ENCODE measurements at regions not wholly inside any gene's neighbourhood (a gene's known extent, or its start where the extent isn't known, plus 50 kb on each side); places are given as distances from the start of the nearest gene placed in this dataset.

DNA sequence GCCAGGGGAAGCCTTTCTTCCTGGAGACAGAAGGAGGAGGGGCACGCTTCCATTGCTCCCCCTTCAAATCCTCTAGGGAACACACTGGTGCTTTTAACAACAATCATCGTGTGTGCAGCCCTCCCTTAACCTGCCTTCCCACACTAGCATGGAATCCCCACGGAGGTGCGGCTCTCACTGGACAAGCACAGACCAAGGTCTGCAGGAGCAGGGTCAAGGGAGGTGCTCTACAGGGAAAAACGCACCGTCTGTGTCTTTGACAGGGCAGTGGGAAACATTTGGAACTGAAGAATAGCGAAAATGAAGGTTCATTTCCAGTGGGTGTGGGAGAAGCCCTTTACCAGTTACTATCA is 527.1 kb downstream of the QKI start:
- no peak for DNase-seq

DNA sequence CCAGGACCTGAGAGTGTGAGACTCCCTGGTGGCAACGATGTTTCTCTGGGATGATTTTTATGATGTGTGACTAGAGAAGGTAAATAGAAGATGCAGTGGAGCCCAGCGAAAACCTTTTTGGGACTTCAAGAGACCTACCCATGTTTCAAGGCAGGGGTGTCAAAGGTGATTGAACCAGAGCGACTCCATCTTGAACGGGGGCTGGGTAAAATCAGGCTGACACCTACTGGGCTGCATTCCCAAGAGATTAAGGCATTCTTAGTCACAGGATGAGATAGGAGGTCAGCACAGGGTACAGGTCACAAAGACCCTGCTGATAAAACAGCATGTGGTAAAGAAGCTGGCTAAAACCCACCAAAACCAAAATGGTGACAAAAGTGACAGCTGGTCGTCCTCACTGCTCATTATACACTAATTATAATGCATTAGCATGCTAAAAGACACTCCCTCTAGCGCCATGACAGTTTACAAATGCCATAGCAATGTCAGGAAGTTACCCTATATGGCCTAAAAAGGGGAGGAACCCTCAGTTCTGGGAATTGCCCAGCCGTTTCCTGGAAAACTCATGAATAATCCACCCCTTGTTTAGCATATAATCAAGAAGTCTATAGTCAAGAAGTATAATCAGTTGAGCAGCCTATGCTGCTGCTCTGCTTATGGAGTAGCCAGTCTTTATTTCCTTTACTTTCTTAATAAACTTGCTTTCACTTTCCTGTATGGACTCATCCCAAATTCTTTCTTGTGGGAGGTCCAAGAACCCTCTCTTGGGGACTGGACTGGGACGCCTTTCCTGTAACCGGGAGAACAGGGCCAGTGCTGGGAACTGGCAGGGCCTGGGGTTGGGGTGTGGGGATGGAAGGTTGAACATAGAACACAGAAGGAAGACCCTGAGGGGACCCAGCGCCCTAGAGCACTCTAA is 526.4 kb downstream of the QKI start:
- no peak for DNase-seq

DNA sequence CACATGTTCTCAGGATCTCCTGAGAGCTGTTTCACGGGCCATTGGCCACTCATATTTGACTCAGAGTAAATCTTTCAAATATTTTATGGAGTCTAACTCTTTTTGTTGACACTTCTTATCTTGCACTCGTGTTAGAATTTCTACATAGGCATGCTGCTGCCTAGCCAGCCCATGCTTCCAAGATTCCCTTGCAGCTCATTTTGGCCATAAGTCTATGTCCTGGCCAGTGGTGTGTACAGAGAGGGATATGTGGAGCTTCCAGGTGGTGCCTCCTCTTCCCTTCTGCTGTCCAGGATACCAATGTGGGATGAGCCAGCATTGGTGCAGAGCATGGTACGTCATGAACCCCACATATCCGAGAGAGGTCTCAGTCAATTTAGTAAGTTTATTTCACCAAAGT is 522.6 kb downstream of the QKI start:
- DNase-seq: no peak

DNA sequence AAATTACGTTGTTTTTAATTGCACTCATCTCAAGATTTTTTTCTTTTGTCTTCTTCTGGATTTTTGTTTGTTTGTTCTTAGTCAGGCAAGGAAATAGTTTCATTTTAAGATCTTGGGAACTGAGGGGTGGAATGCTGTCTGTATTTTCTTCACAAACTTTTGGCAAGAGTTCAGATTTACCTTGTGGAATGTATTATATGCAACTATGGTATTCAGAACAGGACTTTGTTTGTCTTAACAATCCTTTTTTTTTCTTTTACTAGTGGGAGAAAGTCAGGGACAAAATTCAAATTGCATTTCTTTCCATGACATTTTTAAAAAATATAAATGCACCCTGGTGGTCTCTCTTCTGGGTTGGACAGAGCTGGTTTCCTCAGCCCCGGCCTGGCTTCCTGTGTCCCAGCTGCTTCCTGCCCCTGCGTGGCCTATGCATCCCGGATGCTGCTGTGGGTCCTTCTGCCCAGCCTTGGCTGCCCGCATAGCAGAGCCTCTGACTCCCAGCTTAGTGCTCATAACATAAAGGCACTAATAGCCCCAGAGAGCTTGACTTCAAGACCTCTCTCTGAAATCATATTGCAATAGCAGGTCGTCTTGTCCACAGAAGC is 520.7 kb downstream of the QKI start:
- peak; percentile 59 for DNase-seq

DNA sequence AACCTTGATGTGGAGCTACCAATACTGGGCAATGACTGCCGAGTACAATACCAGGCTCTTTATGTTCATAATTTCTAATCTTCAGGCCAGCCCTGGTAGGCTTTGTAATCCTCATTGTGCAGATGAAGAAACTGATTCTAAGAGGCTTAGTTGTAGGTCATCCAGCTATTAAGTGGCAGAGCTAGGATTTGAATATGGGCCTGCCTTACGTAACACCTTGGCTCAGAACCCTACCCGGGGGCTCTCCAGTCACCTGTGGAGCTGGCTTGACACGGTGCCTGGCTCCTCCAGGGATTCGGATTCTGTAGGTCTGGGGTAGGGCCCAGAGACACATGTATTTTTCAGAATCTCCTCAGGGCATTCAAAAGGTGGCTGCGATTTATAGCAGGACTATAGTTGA is 515.5 kb downstream of the QKI start:
- DNase-seq: no peak

DNA sequence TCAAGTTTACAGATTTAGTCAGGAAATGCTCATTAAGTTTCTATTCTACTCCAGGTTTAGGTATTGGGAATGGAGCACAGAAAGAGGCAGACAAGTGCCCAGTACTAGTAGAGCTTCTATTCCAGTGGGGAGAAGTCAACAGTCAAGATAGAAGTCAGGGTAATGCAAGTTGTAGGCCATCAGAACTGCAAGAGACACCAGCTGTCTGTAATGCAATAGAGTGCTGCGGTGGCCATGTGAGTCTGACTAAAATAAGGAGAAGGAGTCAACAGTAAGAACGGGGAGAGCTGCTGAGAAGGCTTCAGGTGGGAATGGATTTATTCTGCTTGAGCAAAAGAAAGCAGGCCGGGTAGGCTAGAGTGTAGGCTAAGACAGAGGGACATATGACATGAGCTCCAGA is 515.0 kb downstream of the QKI start:
- DNase-seq: no peak

DNA sequence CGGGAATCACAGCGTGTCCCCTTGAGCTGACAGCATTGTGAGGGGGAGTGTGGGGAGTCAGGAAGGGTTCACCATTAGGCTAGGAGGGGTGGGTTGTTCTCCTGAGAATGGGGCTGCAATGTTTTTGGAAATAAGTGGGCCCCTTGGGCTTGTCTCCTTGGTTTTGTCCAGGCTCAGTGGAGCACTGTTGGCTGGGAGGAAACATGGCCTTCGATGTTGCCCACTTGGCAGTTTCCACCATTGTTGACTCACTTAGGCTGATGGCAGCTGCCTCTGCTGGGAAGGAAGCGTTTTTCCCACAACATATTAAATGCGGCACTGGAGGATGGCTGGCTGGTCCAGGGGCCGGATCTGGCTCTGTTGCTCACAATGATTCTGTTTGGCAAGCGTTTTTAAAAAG is 512.1 kb downstream of the QKI start:
- DNase-seq: no peak

DNA sequence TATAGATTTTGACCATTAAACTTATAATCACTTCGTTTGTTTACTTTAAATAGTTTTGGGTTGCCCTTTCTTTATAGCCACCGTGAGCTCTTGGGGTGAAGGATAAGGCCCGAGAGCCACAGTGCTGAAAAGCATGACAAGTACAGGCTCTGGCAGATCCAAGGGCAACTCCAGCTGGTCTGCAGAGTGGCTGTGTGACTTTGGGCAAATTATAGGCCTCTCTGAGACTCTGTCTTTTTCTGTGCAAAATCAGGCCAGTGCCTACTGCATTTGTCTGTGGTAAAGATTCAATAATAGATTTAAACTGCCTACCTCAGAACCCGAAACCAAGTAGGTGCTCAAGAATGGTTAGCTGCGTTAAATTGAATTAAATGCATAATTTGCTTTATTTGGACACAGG is 511.3 kb downstream of the QKI start:
- DNase-seq: no peak

DNA sequence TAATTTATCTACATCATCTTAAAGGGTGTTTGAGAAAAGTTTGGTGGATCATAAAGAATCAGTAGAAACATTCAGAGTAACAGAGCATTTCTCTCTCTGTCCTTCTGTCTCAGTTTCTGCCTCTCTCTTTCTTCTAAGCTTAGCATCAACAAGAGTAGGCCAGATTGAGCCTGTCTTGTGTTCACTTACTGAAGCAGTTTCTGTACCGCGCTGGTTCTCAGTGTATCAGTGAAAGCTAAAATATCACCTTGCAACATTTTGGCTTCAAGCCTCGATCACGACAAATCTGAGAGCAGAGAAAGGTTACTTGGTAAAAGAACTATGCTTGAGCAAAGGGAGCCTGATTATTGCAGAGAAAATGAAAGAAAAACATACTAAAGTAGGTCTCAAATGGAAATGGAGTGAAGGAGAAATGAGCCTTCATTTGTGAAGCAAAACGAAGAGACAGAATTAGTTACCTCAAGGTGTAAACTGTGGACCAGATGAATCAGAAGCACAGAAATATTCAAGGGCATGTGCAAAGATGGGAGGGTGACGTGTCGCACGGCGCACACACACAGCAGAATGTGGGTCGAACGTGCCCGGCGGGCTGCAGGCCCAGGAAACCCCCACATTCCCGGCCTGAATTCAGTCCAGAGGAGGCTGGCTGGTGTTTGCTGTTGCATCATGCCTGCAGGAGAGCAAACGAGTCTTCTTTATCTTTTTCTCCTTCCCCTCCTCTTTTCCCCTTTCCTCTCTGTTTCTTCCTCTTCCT is 509.3 kb downstream of the QKI start:
- no peak for DNase-seq

DNA sequence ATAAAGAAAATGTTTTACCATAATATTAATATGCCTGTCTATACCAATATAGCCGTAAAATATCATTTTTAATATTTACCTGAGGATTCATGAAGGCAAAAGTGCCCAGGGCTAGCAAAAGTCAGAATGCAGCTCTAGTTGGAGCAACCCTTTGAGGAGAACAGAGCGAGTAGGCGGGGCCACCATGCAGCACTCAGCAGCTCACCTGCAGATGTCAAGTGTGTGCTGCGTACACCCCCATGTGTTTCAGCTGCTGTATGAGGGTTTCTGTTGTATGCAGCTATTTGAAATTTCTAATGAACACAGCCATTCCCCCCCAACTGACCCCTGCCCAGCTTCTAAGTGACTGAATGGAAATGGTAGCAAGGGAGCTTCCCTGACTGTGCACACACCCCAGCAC is 508.0 kb downstream of the QKI start:
- DNase-seq: no peak

DNA sequence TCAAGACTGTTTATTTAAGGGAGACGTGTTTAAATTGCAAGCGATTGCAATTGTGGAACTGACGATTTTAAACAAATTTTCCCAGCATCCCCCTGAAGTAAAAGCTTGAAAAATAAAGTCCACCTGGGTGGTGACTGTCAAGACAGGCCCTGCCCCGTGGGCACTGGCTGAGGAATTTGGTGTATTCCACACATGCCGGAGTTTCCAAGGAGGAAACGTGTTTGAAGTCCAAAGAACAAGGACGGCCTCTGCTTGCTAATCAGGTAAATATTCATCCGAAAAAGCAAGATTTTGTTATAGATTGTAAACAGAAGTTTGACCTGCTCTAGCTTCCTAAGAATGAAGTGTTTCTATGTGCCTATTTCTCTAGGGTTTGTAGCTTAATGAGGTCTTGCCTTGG is 505.1 kb downstream of the QKI start:
- DNase-seq: no peak

DNA sequence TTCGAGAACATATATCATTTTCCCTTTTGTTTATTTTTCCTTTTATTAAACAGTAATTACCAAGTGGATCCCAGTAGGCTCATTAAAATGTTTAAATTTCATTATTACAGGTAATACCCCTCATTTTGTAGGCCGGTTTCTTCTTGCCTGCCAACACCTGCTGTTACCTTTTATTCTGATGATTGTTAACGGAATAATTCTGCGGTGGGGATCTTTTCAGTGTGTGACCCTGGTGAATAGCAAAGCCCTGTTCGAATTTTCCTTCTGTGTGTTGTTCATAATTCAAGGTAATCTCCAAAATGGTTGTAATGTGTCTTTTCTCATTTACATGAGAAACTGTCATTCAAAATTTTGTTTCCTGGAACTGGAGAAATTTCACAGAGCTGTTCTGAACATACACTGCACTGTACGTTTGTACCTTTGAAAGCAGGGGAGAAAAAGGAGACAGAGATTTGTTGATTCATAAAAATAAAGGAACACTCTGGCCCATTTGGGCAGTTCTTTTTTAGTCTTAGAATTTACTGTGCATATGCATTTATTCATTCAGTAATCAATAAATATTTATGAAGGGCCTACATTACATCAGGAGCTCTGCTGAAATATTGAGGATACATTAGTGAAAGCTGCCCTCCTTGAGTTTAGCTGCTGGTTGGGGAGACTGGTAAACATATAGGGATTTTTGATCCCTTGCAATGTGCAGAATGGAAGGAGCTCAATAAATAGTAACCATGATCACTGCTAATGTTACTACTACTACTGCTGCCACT is 502.0 kb downstream of the QKI start:
- no peak for DNase-seq

DNA sequence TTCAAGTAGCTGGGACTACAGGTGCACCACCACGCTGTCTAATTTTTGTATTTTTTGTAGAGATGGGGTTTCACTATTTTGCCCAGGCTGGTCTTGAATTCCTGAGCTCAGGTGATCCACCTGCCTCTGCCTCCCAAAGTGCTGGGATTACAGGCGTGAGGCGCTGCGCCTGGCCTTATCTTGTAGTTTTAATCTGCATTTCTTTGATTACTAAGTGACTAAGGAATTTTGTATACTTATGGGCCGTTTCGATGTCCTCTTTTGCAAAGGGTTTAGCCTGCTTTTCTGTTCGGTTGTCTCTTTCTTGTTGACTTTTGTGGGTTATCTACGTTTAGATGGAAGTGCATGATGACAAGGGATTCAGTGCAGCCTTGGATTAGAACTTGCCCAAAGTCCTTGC is 500.6 kb downstream of the QKI start:
- no peak for DNase-seq

DNA sequence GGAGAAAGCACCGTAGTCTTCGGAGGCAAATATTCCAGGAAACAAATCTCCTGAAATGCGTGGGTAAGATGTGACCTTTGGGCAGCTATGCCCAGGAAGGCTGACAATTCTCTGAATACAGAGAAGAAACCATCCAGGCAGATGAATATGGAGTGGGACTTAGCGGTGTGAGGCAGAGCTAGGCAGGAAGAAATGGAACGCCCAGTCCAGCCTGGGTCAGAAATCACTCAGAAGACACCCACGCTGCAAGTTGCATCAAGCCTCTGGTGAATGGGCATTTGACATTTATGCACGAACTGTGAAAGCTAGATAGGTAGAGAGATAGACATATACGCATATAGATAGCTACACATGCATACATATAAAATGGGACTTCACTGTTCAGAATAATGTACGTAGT is 498.5 kb downstream of the QKI start:
- DNase-seq: no peak

DNA sequence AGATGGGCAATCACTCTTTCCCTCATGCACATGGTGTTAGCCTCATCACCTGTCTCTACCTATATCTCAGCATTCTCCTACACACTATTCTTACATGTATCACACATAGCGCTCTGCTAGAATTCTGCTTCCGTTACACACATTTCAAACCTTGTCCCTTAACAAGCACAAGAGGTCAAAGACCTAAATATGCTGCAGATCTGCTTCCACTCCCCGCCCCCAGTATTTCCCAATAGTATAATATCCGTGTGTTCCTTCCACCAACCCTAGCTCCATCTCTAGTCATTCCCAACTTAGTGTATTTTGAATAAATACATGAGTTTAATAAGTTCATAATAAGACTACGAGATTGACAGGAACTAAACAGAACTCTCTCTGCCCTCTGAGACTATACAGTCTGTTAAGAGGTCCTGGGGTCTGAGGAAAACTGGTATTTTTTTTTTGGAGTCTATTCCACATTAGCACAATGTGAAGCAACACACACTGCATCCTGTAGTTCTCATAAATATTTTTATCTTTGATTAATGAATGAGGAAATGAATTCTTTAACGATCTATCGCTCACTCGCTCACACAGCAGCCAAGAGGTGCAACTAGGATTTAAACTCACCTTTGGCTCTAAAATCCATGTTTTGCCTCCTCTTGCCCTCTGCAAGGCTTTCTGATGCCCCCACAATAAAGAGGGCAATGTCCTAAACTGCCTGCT is 491.6 kb downstream of the QKI start:
- DNase-seq: no peak

DNA sequence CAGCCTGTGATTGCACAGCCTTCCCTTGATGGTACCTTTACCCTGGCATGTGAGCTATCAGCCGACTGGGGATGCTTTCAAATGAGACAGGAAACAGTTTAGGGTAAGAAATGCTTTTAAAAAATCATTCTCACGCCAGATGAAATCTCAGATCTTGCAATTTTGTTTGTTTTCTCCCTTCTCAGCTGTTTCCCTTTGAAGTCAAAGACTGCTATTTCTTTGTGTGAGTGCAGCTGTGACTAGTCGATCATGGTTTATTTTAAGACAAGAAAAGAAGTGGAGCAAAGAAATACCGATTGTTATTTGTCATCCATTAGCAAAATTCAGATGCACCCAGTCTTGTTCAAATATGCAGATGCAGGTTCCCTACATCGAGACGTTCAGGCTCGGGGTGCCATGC is 489.7 kb downstream of the QKI start:
- DNase-seq: no peak

DNA sequence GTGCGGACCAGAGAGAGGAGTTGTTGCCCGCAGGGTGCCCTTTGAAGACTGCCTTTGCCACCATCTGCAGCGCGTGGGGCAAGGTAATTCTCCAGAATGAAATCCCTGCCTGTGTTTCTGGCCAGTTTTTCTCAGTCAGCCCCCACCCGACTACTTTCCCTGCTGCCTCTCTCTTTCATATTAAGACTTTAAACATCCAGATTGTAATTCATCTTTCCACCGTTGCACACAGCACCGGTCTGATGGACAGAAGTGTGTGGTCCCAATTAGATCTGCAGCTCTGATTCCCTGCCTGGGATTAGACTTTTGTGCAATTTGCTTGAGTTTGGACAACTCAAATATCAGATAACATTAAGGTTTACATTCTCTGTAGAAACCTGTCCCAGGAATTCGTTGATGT is 489.0 kb downstream of the QKI start:
- DNase-seq: no peak

DNA sequence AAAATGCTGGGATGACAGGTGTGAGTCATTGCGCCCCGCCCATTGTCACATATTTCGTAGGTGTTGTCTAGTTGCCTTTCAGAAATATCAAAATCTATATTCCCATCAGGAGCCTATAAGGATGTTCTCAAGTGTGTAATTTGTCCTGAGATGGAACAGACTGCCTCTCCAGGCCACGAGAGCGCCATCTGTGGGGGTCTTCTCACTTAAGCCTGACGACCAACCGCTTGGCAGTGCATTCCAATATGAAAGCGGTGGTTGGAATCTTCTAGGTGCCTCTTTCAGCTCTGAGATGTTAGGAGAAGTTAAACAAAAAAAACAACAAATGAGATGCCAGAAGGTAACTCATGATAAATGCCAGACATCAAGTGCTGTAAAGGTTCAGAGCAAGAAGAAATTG is 488.5 kb downstream of the QKI start:
- DNase-seq: no peak

DNA sequence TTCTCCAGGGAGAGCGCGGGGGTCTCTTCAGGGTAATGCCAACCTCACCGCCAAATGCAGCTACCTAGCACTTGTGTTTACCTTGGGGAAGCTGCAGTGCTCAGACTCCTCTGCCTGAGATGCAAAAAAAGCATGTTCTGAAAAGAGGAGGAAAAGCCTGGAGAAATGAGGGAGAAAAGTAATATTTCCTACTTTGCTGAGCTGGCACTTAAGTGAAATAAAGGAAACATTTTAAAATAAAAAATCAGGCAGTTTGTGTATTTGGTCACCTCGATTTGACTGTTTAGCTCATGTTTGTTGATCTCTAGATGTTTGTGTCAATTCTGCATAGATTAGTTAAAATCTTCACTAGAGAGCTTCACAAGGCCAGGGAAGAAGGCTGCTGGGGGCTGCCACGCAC is 487.2 kb downstream of the QKI start:
- no peak for DNase-seq

DNA sequence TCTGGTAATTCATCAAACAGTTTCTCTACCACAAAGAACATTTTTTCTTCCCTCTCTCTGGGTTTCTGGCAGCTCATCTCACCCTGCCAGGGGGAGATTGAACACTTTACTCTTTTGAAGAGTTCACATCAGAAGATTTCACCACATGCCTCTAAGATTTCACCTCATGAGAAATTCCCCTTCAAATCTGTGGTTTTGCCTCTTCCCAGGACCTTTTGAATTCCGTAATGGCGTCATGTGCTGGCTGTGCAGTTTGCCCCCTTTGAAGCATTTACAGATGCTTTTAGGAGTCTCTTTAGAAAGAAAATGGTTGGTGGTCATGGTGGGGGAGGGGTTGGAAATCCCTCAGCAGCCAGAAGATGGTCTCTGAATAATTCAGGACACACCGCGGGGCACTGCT is 486.1 kb downstream of the QKI start:
- DNase-seq: peak; percentile 87

DNA sequence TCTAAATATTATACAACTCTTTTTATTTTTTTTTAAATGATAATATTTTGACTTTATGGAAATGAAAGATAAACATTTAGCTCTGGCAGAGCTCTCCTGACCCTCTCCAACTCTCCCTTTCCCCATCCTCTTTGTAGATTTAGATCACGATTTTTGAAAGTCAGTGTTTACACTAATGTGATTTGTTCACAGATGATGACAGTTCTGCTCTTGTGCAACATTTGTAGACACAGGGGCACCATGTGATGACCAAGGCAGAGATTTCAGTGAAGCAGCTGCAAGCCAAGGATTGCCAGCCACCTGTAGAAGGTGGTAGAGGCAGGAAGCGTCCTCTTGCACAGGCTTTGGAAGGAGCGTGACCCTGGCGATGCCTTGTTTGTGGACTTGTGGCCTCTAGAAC is 483.2 kb downstream of the QKI start:
- no peak for DNase-seq

DNA sequence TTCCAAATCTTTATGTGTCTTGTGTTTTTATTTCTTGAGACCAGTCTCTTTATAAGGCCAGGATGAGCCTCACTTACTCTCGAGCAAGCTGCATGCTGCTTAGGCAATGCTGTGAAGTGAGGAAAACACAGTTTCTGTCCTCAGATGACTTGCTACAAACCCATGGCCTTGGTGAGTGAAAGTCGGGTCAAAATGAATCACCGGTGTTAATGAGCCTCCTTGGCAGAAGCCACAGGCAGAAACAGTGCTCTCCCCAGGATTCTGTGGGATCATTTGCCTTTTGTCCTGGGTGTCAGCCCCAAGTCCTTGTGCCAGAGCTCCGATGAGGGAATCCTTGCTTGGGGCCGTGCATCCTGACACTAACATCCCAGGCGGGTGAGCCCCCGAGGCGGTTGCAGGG is 482.5 kb downstream of the QKI start:
- DNase-seq: peak; percentile 52

DNA sequence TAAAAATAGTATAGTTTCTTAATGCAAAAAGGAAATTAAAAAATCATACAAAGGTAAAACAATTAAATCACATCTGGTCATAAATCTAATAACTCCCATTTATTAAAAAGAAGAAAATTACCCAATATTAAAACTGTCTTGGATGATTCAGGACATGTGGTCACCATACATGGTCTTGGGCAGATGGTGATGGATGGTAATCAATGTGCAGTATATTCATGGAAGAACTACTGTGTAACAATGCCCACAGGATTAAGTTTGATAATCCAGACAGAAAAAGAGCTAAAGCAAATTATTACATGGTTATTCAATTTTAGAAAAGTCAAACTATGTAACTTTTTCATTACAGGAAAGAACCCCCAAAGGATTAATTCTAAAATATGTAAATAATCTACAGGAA is 480.6 kb downstream of the QKI start:
- DNase-seq: no peak
